ENCODE measurements at regions not wholly inside any gene's neighbourhood (a gene's known extent, or its start where the extent isn't known, plus 50 kb on each side); places are given as distances from the start of the nearest gene placed in this dataset.
"Not testable (repeated sequence)": the region's sequence is repeated elsewhere in the genome, so short reads cannot be mapped to it uniquely, and the experiment has no call there.

DNA sequence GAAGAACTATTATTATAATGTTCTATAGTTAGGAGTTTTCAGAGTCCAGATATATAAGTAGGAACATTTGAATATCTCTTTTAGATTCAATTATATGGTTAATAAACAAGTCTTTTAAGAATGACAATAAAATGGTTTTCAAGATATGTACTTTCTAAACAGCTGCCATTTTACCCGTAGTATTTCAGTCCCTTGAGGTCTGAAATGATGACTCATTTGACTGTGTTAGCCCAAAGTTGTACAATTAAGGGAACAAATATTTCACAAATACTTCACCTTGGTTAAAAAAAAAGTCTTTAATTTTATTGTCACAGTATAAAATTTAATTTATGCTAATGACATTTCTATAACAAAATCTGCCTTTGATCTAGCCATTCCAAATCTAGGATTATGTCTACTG, 91.6 kb upstream of the TANK start:
- WGBS, 2 donors, result 40 to 70% methylated on average over 1 of the region's 1 CpG
- Histone ChIP-seq H3K9me3 (ENCODE audit: control insufficient read depth in 4 of 4, insufficient read depth in 3 of 4, low read length in 3 of 4) (no peaks in the 10 kb centered on the region), H3K27me3 (ENCODE audit: control insufficient read depth in 3 of 3, insufficient read depth in 3 of 3, low read length in 2 of 3) (peaks cover 0 to 3% (median 0%) of the 10 kb centered on the region in 3 donors), H3K4me1 (ENCODE audit: control insufficient read depth in 5 of 5, insufficient read depth in 5 of 5, low read length in 5 of 5) (peaks cover 0 to 4% (median 0%) of the 10 kb centered on the region in 5 donors), H3K36me3 (ENCODE audit: control insufficient read depth in 4 of 4, insufficient read depth in 4 of 4, low read length in 4 of 4) (no peaks in the 10 kb centered on the region), H3K27ac (ENCODE audit: low read depth in 1 of 2, low read length in 1 of 2) (no peak overlapping the region), H3K4me3 (no peak overlapping the region), H3K9ac (ENCODE audit: insufficient read depth in 1 of 2, low read length in 2 of 2) (no peak overlapping the region)
- no peak for ATAC-seq (ENCODE audit: insufficient read depth, low FRiP score)
- DNase-seq, result no peak
- TF ChIP-seq, protein P1, sequence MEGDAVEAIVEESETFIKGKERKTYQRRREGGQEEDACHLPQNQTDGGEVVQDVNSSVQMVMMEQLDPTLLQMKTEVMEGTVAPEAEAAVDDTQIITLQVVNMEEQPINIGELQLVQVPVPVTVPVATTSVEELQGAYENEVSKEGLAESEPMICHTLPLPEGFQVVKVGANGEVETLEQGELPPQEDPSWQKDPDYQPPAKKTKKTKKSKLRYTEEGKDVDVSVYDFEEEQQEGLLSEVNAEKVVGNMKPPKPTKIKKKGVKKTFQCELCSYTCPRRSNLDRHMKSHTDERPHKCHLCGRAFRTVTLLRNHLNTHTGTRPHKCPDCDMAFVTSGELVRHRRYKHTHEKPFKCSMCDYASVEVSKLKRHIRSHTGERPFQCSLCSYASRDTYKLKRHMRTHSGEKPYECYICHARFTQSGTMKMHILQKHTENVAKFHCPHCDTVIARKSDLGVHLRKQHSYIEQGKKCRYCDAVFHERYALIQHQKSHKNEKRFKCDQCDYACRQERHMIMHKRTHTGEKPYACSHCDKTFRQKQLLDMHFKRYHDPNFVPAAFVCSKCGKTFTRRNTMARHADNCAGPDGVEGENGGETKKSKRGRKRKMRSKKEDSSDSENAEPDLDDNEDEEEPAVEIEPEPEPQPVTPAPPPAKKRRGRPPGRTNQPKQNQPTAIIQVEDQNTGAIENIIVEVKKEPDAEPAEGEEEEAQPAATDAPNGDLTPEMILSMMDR (IDR thresholded peaks at IDR 0.05; ENCODE audit: control extremely low read depth, extremely low read depth), result no peak

DNA sequence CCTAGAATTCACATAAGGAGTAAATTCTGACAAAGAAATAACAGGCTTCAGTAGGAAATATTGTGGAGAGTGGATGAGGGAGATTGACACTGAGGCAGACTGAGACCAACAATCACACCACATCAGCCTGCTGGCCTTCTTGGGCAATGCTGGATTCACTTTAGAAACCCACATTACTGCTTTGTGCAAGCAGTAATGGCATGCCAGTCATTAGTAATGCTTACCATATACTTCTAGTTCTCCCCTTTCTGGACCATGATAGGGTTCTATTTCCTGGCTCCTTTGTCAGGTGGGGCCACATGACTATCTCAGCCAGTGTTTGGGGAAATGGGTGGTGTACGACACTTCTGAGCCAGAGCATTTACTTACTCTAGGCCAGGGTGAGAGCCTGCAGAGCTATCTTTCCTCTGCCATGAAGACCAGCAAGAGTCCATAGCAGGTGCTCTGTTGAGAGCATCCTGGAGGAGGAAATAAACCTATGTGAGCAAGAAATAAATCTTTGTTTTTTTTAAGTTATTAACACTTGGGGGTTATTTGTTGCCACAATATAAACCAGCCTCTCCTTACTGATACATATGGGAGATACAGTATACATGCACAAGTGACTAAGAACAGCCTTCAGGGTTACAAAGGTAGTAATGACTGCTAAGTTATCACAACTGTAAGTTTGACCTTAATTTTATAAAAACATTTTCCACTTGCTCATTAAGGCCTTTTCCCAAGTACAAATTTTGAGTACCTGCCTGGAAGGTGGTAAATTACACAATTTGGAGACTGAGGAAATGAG, 89.3 kb upstream of the TANK start:
- Histone ChIP-seq H3K4me1 (ENCODE audit: control insufficient read depth in 5 of 5, insufficient read depth in 5 of 5, low read length in 5 of 5) (no peaks in the 10 kb centered on the region), H3K4me3 (no peak overlapping the region), H3K9ac (ENCODE audit: insufficient read depth in 1 of 2, low read length in 2 of 2) (no peak overlapping the region), H3K27me3 (ENCODE audit: control insufficient read depth in 3 of 3, insufficient read depth in 3 of 3, low read length in 2 of 3) (peaks cover 0 to 3% (median 0%) of the 10 kb centered on the region in 3 donors), H3K27ac (ENCODE audit: low read depth in 1 of 2, low read length in 1 of 2) (no peak overlapping the region), H3K36me3 (ENCODE audit: control insufficient read depth in 4 of 4, insufficient read depth in 4 of 4, low read length in 4 of 4) (no peaks in the 10 kb centered on the region), H3K9me3 (ENCODE audit: control insufficient read depth in 4 of 4, insufficient read depth in 3 of 4, low read length in 3 of 4) (no peaks in the 10 kb centered on the region)
- TF ChIP-seq, protein P1 (IDR thresholded peaks at IDR 0.05; ENCODE audit: control extremely low read depth, extremely low read depth), result no peak
- DNase-seq (no peak), ATAC-seq (ENCODE audit: insufficient read depth, low FRiP score) (no peak)
- 82 to 84% methylated on average over 1 of the region's 1 CpG for WGBS, 2 donors

DNA sequence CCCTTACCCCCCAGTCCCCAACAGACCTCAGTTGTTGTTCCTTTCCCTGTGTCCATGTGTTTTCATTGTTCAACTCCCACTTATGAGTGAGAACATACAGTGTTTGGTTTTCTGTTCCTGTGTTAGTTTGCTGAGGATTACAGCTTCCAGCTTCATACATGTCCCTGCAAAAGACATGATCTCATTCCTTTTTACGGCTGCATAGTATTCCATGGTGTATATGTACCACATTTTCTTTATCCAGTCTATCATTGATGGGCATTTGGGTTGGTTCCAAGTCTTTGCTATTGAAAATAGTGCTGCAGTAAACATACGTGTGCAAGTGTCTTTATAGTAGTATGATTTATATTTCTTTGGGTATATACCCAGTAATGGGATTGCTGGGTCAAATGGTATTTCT, 87.8 kb upstream of the TANK start:
- 91 to 100% methylated on average over 2 of the region's 2 CpGs for WGBS, 2 donors

DNA sequence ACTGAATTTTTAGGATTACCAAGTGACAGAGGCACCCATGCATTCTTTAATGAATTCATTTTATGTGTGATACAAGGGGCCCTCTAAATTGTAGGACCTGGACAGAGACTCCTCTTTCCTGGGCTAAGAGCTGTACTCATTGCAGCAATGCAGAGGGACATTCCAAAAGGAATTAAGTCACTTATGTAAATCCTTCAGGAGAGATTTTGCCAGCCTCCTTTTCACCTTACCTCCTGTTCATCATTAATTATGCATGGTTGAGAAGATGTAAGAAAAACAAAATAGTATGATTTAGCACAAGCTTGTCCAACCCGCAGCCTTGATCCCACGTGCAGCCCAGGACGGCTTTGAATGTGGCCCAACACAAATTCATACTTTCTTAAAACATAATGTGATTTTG, 84.5 kb upstream of the TANK start:
- Histone ChIP-seq H3K27me3 (ENCODE audit: control insufficient read depth in 3 of 3, insufficient read depth in 3 of 3, low read length in 2 of 3) (no peaks in the 10 kb centered on the region), H3K4me3 (no peak overlapping the region), H3K4me1 (ENCODE audit: control insufficient read depth in 5 of 5, insufficient read depth in 5 of 5, low read length in 5 of 5) (peaks cover 0 to 10% (median 0%) of the 10 kb centered on the region in 5 donors), H3K9me3 (ENCODE audit: control insufficient read depth in 4 of 4, insufficient read depth in 3 of 4, low read length in 3 of 4) (no peaks in the 10 kb centered on the region), H3K27ac (ENCODE audit: low read depth in 1 of 2, low read length in 1 of 2) (no peak overlapping the region), H3K36me3 (ENCODE audit: control insufficient read depth in 4 of 4, insufficient read depth in 4 of 4, low read length in 4 of 4) (no peaks in the 10 kb centered on the region), H3K9ac (ENCODE audit: insufficient read depth in 1 of 2, low read length in 2 of 2) (no peak overlapping the region)
- DNase-seq, result no peak
- TF ChIP-seq, protein P1 (IDR thresholded peaks at IDR 0.05; ENCODE audit: control extremely low read depth, extremely low read depth), result no peak
- no peak for ATAC-seq (ENCODE audit: insufficient read depth, low FRiP score)
- 96 to 97% methylated on average over 3 of the region's 3 CpGs for WGBS, 2 donors

More for the DNA sequence above, 87.8 kb upstream of the TANK start:
- H3K27ac ChIP-seq (ENCODE audit: low read depth in 1 of 2, low read length in 1 of 2); H3K9me3 ChIP-seq (ENCODE audit: control insufficient read depth in 4 of 4, insufficient read depth in 3 of 4, low read length in 3 of 4); H3K27me3 ChIP-seq (ENCODE audit: control insufficient read depth in 3 of 3, insufficient read depth in 3 of 3, low read length in 2 of 3); H3K9ac ChIP-seq (ENCODE audit: insufficient read depth in 1 of 2, low read length in 2 of 2); H3K36me3 ChIP-seq (ENCODE audit: control insufficient read depth in 4 of 4, insufficient read depth in 4 of 4, low read length in 4 of 4); H3K4me1 ChIP-seq (ENCODE audit: control insufficient read depth in 5 of 5, insufficient read depth in 5 of 5, low read length in 5 of 5); ATAC-seq (ENCODE audit: insufficient read depth, low FRiP score); DNase-seq; H3K4me3 ChIP-seq: not testable (repeated sequence)
